Glomerular visceral epithelial cell (primary cell): ENCODE measurements at regions not wholly inside any gene's neighbourhood (a gene's known extent, or its start where the extent isn't known, plus 50 kb on each side); places are given as distances from the start of the nearest gene placed in this dataset.
A peak's percentile ranks its signal among the peaks of the same experiment; 100 is the strongest.
"Not testable (repeated sequence)": the region's sequence is repeated elsewhere in the genome, so short reads cannot be mapped to it uniquely, and the experiment has no call there.

Experiments
- DNase-seq: peaks from one replicate; pipeline ENCODE4 v3.0.0-alpha.2; 2016; ENCODE audit errors: extremely low spot score

DNA sequence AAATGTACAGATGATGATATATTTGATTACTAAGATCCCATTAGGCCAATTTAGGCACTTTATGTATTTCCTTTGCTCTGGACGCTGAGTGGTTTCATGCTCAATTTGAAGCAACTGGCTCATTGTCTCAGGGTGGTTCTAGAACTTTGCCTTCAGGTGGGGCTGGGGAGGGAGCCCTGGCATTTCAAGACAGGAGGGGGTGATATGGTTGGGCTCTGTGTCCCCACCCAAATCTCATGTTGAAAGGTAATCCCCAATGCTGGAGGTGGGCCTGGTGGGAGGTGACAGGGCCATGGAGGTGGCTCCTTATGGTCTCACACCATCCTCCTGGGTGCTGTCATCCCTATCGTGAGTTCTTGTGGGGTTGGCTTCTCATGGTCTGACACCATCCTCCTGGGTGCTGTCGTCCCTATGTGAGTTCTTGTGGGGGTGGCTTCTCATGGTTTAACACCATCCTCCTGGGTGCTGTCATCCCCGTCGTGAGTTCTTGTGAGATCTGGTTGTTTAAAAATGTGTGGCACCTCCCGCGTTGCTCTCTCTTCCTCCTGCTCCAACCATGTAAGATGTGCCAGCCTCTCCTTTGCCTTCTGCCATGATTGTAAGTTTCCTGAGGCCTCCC, 151.5 kb upstream of the KLF6 start:
- no peak for DNase-seq

DNA sequence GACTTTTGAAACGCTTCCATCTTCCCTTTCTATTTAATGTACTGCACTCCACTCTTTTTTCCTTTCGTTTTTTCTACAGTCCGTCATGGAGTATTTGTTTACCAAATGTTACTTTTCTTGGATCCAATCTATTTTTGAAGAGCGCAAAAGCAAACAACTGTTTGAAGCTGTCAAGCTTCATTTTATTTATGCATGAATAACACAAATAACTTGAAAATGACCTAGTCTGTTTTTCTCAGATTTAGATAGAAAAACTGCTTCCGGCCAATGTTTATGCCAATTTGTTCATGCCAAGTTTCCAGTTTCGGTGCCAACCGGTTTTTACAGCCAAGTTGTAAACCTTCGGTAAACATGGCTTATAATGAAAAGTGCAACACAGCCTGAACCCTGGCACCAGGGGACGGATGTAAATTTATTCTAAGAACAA, 150.9 kb upstream of the KLF6 start:
- DNase-seq, result no peak

DNA sequence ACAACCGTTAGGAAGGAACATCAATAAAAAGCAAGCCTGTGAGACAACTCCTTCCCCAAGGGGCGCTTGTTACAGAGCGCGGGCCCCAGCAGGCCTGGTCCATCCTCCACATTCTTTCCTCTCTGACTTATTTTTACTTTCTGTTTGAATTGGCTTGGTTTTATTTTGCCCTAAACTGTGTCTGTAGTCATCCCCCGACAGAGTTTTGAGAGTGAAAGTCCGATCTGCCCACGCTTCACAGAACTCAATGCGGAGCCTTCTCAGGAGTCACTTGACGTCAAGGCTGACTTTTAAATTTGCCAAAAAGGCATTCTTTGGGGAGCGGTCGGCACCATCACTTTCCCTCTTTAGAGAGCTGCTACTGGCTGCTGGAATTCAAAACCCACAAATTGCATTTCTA, 150.1 kb upstream of the KLF6 start:
- DNase-seq, result no peak

DNA sequence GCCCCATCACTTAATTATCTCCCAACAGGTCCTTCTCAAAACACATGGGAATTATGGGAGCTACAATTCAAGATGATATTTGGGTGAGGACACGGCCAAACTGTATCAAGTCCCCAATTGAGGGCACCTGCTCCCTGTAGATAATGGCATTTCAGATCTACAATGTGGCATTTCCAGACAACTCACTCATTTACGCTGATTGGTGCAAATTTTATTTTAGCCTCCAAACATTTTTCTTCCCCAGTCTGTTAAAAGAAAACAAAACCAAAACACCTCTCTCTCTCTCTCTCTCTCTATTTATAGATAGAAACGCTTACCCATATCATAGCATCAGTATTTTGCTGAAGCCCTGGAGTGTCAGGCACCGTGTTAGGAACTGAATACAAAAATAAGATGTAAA, 148.7 kb upstream of the KLF6 start:
- no peak for DNase-seq

DNA sequence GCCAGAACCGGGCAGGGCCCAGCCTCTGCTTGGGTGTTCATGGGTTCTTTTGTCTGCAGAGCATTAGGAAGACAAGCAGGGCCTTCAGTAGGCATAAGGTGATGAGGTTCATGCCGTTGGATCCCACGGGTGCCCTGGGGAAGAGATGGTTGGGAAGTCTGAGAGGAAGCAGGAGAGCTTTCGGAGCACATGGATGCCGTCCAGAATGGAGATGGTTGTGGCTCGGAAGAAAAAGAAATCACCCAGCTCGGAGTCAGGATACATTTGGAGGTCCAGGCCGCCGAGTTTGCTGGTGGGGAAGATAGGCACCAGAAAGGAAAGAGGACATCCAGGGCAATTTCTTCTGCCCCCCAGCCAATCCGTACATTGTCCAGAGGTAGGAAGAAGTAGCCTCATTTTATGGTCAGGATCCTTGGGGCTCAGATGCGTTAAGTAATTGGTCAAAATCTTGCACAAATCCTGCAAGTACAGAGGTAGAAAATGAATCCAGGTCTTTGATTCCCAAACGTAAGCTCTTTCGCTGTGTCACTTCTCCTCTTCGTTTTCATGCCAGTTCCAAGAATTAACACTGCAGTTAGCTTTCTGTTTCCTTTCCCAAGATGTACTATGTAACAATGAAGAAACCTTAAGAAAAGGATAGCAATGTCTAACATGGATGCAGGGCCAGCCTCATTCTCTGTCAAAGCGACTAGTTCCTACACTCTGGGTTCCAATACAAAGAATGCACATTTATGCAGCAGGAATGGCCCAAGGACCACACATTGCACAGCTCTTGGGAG, 147.8 kb upstream of the KLF6 start:
- DNase-seq, result no peak

DNA sequence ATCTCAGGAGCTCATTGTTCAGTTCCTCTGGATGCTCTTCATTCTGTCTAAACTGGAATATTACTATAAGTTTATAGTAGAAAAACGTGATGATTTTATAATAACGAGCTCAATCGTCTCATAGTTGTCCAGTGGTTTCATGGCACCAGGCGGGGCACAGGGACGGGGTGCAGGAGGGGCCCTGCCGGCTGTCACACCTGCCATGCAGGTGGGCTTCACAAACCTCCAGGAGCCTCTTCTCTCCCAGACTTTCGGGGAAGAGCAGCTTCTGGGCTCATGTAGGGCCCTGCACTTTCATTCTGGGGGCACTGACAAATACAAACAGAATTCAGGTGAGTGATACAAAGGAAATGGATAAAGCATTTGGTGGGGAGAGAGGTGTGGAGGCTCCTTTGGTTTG, 146.9 kb upstream of the KLF6 start:
- DNase-seq, result no peak

DNA sequence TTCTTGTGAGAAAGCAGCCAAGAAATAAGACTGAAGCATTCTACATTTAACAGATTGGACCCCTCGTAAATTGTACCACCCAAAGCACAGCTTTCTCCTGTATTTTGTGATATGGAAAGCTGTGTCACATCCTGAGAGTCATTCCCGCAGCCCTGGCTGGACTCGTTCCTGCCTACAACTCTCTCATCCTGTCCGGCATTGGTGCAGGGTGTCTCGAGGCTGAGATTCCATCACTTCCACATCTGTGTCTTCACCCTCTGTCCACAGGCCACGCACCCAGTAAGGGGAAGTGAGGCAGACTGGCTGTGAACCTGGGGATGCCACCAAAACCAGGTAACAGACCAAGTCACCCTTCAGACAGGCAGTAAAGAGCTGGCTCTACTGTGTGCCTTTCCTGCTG, 146.2 kb upstream of the KLF6 start:
- DNase-seq, result no peak

DNA sequence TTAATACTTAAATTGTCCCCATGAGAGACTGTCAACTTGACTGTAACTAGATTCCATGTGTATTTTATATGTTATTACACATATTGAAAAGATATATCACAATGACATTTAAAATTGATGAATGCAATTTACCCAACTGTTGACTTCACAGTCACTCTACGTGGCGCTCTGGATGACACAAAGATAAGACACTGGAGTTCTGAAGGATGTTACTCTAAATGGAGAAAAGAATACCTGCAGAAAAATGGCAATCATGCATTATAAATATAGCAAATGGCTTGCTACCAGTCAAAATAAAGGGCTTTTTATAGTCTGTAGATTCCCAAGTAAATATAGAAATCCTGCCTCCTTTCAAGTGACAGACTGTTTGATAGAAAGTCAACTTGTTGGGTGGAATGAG, 143.6 kb upstream of the KLF6 start:
- no peak for DNase-seq

DNA sequence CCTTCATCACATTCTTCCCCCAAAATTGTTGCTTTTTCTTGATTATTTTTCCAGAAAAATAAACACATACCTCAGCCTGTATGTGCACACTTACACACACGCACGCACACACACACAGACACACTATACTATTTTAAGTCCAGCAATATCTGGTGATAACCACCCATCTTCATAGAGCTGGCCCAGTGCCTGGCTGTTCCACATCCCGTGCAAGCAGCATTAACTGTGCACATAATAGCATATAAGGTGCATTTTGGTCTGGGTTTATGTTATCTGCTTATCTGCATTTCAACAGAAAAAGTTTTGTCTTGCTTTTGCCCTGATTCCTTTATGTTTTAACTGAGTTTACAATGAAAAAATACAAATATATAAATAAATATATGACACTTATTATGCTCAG, 143.1 kb upstream of the KLF6 start:
- DNase-seq, result no peak

DNA sequence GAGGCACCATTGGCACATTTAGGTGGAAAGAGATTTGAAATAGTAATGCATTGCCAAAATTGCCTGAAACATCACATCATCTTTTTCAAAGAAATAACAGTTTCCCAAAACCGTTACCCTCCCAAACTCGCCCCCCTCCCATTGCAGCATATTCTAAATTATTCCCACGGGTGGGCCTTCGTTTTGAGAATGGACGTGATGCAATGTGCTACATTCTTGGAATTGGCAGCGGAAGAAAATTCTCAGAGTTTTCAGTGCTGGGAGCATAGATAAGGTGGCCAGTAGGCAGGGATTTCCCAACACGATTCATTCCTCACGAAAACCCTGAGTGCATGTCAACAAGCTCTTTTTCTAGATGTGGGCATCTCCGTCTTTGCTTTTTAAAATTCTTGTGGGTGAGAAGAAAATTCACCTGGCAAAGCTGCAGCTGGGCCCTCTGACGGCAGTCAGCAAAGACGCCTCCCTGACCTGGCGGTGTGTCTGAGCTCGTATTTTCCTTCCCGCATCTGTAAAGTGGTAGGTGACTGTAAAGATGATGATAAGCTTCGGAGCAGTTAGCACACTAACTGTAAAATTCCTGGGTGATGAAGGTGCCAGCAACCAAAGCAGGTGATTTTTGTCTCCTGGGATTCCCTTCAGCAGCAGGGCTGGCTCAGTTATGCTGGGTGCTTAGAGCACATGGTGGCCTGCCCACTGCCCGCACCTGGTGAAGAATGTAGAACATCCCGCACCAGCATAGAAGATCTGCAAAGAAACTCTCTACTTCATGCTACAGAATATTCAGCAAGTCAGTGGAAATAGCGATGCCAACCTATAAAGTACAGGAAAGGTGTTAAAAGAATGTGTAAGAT, 141.9 kb upstream of the KLF6 start:
- DNase-seq, result peak; percentile 35

DNA sequence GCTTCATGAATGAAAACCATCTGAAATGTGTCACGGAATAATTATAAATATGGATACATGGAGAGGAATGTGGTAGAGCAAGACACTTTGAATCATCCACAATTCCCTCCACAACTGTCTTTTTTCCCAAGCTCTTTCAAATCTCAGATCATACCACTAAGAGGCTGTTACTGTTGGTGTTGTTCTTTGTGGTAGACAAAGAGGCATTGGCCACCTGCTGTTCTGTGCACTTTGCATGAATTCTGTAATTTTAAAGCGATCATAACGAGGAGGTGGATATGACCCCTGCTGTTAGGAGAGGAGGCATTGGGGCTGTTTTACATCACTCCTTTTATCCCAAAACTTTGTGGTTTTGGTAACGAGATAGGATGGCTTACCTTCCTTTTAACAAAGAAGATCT, 141.2 kb upstream of the KLF6 start:
- DNase-seq, result no peak

DNA sequence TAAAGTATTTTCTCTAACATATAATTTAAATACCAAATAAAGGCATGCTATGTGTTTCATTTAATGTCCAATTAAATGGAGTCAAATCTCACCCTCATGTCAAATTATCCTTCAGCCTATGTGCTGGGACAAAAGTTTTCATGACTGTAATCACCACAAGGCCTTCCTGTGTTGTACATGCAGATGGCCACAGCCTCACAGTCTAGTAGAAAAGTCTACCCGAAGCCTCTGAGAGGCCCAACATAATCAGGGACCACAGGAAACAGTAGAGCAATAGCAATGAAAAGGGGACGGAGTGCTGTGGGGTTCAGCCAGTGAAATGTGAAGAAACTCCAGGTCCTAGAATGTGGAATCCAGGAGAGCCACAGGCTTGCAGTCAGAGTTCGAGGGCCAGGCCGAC, 140.2 kb upstream of the KLF6 start:
- no peak for DNase-seq

DNA sequence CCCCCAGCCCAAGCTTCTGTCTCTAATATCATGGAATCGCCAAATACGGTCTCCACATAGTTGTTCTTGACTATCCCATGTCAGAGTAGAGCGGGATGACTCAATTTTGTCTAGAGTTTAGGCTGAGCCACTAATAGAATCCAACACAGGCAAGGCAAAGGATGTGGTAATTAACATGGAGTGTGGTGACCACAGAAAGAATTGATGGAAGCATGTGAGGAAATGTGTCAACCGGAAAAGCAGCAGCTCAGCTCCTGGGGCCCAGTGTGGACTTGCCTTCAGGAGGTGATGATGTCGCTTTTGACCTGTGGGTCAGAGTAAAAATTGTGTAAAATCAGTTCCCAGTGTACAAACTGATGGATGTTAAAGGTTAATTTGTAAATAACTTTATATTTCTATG, 139.3 kb upstream of the KLF6 start:
- peak; percentile 91 for DNase-seq

DNA sequence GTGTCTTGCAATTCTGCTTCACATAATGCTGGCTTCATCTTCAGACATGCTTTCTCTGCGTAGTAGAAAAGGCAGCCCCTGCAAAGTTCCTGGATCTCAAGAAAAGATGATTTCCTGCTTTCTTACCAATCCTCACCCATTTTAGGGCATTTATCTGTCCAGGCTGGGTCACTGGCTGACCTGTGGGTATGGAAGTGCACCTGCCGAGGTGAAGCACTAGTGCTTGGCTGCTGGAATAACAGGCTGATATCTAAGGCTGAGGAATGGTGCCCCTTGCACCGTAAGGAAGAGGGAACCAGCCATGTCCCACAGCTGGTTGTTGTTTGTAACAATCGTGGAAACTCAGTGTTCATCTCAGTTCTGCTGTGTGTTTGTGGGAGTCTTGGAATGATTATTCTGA, 138.0 kb upstream of the KLF6 start:
- DNase-seq, result no peak

DNA sequence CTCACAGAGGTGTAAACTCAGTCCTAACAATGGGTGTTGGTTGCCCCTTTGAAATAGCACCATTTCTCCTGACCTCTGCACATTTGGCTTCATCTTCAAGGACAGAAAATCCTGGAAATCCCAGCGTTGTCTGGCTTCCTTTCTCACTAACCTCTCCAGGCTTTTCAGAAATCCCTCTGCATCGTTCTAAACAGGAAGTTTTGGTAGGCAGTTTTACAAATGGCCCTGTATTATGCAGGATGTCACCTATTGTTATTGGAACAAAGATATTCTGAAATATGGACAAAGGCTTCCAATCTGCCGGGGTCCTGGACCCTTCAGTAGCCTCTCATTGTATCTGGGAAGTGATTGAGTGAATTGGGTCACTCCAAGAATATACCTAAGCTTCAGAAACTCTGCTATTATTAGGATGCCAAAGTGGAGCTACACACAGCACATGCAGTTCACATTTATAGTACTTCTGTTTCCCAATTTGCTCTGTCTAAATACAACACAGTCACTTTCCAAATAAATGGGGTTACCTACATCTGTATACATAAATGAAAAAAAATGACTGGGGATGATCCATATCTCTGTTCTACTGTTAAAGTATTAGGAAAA, 134.8 kb upstream of the KLF6 start:
- DNase-seq, result no peak

DNA sequence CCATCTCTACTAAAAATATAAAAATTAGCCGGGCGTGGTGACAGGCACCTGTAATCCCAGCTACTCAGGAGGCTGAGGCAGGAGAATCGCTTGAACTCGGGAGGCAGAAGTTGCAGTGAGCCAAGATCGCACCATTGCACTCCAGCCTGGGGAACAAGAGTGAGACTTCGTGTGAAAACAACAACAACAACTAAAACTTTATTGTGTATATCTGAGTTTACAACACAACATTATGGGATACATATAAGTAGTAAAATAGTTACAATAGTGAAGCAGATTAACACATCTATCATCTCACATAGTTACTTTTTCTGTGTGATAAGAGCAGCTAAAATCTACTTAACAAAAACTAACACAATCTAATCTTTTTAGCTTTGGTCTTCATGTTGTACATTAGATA, 132.4 kb upstream of the KLF6 start:
- not testable (repeated sequence) for DNase-seq

DNA sequence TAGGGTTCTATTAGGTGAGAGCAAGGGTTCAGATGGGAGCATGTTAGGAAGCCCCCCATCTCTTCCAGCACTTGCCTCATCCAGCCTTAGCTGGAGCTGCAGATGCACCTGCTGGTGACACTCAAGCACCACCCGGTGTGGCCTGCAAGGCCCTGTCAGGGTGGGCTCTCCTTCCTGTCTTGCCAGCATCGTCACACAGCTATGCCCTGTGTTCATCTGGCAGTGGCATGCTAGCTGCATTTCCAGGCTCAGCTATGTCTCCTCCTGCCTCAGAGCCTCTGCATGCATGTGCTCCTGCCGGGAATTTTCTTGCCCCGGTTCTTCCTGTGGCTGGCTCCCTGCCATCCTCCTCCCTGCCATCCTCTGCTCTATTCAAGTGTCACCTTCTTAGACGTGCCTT, 129.7 kb upstream of the KLF6 start:
- no peak for DNase-seq

DNA sequence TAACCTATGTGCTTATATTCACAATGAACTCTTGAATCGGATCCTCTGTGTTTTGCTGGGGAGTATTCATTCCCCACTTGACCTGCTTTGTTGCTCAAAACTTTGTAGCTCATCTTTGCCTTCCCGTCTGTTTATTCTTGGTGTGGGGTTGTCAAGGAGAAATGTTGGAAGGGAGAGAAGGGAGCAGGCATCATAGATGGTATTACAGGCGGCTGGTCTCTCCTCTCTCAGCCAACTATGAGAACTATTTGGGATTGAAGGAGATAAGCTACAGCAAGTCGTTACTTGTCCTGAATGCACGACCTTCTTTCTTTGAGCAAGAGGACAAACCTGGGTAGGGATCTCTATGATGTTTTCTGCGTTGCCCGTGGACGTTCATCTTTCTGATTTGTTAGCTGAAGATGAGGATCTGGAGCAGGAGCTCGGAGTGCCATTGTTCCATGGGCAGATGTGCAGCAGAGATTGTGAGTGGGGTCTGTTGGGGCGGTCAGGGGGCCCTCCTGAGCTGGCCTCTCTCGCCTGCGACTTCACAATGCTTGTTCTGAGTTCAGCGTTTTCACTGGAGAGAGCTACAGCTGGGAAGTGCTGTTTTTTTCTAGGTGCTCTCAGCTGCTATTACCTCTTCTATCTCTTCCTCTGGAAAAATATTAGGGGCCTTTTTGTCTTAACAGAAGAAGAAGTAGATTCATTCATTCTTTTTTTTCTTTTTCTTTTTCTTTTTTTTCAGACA, 126.9 kb upstream of the KLF6 start:
- DNase-seq, result no peak

DNA sequence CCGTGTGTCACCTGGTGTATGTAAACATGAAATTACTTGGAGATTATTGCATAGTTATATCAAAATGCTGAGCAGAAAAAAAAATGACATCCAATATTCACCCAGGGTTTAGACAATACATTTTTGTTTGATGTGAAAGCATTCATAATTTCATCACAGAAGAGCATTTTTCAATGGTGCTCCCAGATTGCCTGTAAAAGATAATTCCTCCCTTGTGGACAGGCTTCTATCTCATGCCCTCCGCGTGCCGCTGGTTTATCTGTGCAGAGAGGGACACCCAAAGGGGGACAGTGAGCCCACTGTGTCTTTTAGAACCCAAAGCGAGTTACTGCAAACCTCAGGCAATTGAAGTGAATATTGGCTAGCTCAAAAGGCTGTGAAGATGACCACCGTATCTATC, 126.2 kb upstream of the KLF6 start:
- DNase-seq, result no peak

DNA sequence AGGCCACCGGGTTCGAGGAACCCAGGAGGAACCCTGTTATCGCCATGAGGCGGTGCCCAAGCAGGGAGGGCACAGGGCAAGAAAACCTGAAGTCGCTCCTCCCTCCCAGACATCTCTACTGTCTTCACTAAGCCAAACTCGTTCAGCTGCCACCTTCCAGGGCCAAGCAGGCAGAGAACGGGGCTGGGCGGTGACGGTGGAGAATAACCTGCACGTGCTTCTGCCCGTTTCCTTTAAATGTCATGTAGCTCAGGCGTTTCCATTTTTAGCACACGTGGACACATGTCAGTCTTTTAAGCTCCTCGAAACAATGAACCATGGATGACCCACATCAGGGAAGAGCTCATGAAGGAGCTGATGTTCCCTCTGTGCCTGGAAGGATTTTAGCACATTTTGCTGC, 124.3 kb upstream of the KLF6 start:
- DNase-seq, result no peak

DNA sequence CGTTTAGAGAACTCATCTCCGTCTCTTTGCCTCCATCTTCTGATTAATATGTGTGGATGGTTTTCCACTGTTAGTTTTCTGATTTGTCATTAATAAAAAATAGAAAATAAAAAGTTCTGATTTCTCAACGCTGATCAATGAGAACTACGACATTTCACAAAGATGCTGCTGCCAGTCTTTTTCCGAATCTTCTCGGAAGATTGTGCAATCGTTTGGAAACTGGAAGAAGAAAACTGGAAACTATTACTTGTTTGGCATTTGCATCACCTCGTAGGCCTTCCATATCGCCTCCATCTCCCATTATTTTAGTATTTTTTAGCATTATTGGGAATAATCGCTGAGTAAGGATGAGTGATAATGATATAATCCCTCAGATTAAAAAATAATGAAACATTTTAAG, 123.2 kb upstream of the KLF6 start:
- no peak for DNase-seq

DNA sequence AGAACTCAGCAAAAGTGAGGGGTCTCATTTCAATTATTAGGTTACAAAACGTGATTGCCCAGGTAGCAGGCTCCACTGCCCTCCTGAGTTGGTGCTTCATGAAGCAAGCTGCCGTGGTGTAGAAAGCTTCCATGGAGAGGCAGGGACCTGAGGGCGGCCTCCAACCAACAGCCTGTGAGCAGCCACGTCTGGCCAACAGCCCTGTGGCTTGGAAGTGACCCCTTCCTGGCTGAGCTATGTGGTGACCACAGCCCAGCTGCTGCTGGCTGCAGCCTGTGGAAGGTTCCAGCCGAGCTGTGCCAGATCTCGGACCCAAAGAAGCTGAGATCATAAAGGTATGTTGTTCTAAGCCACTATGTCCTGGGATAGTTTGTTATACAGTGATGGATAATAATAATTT, 122.5 kb upstream of the KLF6 start:
- peak; percentile 44 for DNase-seq
